K562 (cell line): ENCODE measurements at regions not wholly inside any gene's neighbourhood (a gene's known extent, or its start where the extent isn't known, plus 50 kb on each side); places are given as distances from the start of the nearest gene placed in this dataset.
A peak's percentile ranks its signal among the peaks of the same experiment; 100 is the strongest.

ENCODE experiments used
- ATAC-seq: fragments of 200-7000 bp; cut with Tn5 transposase; 3 replicates; pipeline ENCODE4 v1.9.1; 2020; ENCODE audit warnings: moderate library complexity
- BruUV-seq: library from RNA; stranded (reverse); fragments of 400-500 nt; replicated peaks from 2 replicates; lab custom pipeline; 2021; lab: Mats Ljungman, UMichigan
- CTCF ChIA-PET: fragments of 300-600 bp; formaldehyde crosslinking; extraction: SDS; loops from one replicate; lab custom pipeline; 2021; ENCODE audit warnings: low intra/inter-chr PET ratio; lab: Yijun Ruan, JAX
- POLR2A ChIA-PET: fragments of 300-600, 350-650 bp; sonication (Branson Sonifier 250); formaldehyde crosslinking; extraction: SDS; loops from one replicate; lab custom pipeline; 2021; ENCODE audit warnings: antibody characterized with exemption, inconsistent platforms; lab: Yijun Ruan, JAX
- DNase-seq, 4 experiments: peaks; one replicate each; pipeline versions ENCODE4 v3.0.0 to v3.0.0-alpha.2; 2011 to 2018; ENCODE audit warnings: low spot score in 3 of 4, mixed read lengths in 3 of 4; ENCODE audit errors: extremely low read depth in 1 of 4
- FAIRE-seq: peaks from 2 replicates; lab custom pipeline; 2011; peaks lifted over from hg19 to GRCh38; lab: Jason Lieb, UNC
- H2AFZ ChIP-seq: 2 replicates; pipeline ENCODE4 v1.6.0; 2011; ENCODE audit warnings: low read depth, low read length, control low read depth, inconsistent platforms
- H3K27ac ChIP-seq: fragments of 200-600 bp; 3 replicates; pipeline ENCODE4 v1.8.0; 2011; ENCODE audit warnings: low read depth, mild to moderate bottlenecking, control low read depth, inconsistent platforms, low read length, moderate library complexity, mixed read lengths; ENCODE audit errors: extremely low read depth
- H3K27me3 ChIP-seq, 2 experiments: fragments of 300-600 bp in 1 of 2; 2 replicates in 1 of 2; 3 replicates in 1 of 2; pipeline versions ENCODE4 v1.6.0 to v1.8.0; 2011; ENCODE audit warnings: inconsistent platforms in 2 of 2, low read length in 2 of 2, mild to moderate bottlenecking in 1 of 2, mixed read lengths in 1 of 2, moderate library complexity in 1 of 2; ENCODE audit not compliant: control insufficient read depth in 2 of 2, insufficient read depth in 2 of 2
- H3K36me3 ChIP-seq: fragments of 300-600 bp; 3 replicates; pipeline ENCODE4 v1.8.0; 2011; ENCODE audit warnings: mild to moderate bottlenecking, low read length, inconsistent platforms; ENCODE audit not compliant: control insufficient read depth, insufficient read depth
- H3K4me1 ChIP-seq, 2 experiments: fragments of 200-600 bp in 1 of 2; replicated peaks in 1 of 2; 2 replicates in 1 of 2; 3 replicates in 1 of 2; pipeline versions ENCODE4 v1.5.1 to v1.8.0; 2011; ENCODE audit warnings: inconsistent platforms in 2 of 2, low read length in 2 of 2, mild to moderate bottlenecking in 1 of 2, mixed read lengths in 1 of 2, moderate library complexity in 1 of 2; ENCODE audit not compliant: control insufficient read depth in 2 of 2, insufficient read depth in 2 of 2
- H3K4me2 ChIP-seq: 2 replicates; pipeline ENCODE4 v1.6.1; 2011; ENCODE audit warnings: low read length, control low read depth, inconsistent platforms, mixed read lengths; ENCODE audit not compliant: insufficient read depth
- H3K4me3 ChIP-seq: fragments of 200-600 bp; sonication (generic), shearing (Covaris generic); 2 replicates; pipeline ENCODE4 v1.5.1; 2016; ENCODE audit warnings: control low read depth, inconsistent platforms
- H3K79me2 ChIP-seq: fragments of 200-600 bp; 3 replicates; pipeline ENCODE4 v1.8.0; 2011; ENCODE audit warnings: low read length, inconsistent platforms; ENCODE audit not compliant: control insufficient read depth, insufficient read depth
- H3K9ac ChIP-seq, 2 experiments: 2 replicates each; pipeline versions ENCODE4 v1.6.0 to v1.6.1; 2011; ENCODE audit warnings: low read depth in 2 of 2, low read length in 2 of 2, control low read depth in 1 of 2, inconsistent platforms in 1 of 2, mild to moderate bottlenecking in 1 of 2, mixed read lengths in 1 of 2; ENCODE audit not compliant: insufficient read depth in 1 of 2
- H3K9me1 ChIP-seq: one replicate; pipeline ENCODE4 v1.6.0; 2011; ENCODE audit warnings: inconsistent platforms, mild to moderate bottlenecking, low read length, moderate library complexity; ENCODE audit not compliant: control insufficient read depth, insufficient read depth
- H3K9me3 ChIP-seq: replicated peaks from 2 replicates; pipeline ENCODE4 v1.5.1; 2011; ENCODE audit warnings: low read depth, low read length, inconsistent platforms; ENCODE audit not compliant: control insufficient read depth, insufficient read depth
- H4K20me1 ChIP-seq: replicated peaks from 2 replicates; pipeline ENCODE4 v1.6.1; 2011; ENCODE audit warnings: low read length, inconsistent platforms, mixed read lengths; ENCODE audit not compliant: control insufficient read depth, insufficient read depth
- CBX1 ChIP-seq: sonication (generic); IDR thresholded peaks from 2 replicates; pipeline ENCODE4 v1.6.1; 2016; ENCODE audit warnings: antibody characterized with exemption, low read depth, mild to moderate bottlenecking
- CBX3 ChIP-seq, 2 experiments: IDR thresholded peaks; 1 replicate in 1 of 2; 2 replicates in 1 of 2; pipeline ENCODE4 v1.6.1; 2012; ENCODE audit warnings: inconsistent platforms in 2 of 2, low read length in 2 of 2, borderline replicate concordance in 1 of 2, control low read depth in 1 of 2
- CREM ChIP-seq: IDR thresholded peaks from 2 replicates; pipeline ENCODE4 v1.6.1; 2014; ENCODE audit warnings: antibody characterized with exemption, low read depth
- EHMT2 ChIP-seq: fragments of 450-650 bp; IDR thresholded peaks from 2 replicates; pipeline ENCODE4 v1.6.1; 2018; ENCODE audit warnings: antibody characterized with exemption
- MTA3 ChIP-seq: fragments of 450-650 bp; formaldehyde crosslinking; IDR thresholded peaks from 2 replicates; pipeline ENCODE4 v1.6.1; 2017; ENCODE audit warnings: mild to moderate bottlenecking, borderline replicate concordance
- PHF8 ChIP-seq: fragments of 200-600 bp; sonication (generic); IDR thresholded peaks from 2 replicates; pipeline ENCODE4 v1.6.1; 2012; ENCODE audit warnings: mixed run types, mild to moderate bottlenecking, inconsistent platforms, low read length, moderate library complexity, borderline replicate concordance
- SMARCA4 ChIP-seq: fragments of 450-650 bp; IDR thresholded peaks from 2 replicates; pipeline ENCODE4 v1.6.1; 2016
- YY1 ChIP-seq, 3 experiments: IDR thresholded peaks; 2 replicates each; pipeline ENCODE4 v1.6.1; 2011; ENCODE audit warnings: low read length in 2 of 3, mild to moderate bottlenecking in 2 of 3, moderate library complexity in 2 of 3, borderline replicate concordance in 1 of 3, control low read depth in 1 of 3, low read depth in 1 of 3; ENCODE audit not compliant: insufficient read depth in 3 of 3, insufficient replicate concordance in 2 of 3, control insufficient read depth in 1 of 3, insufficient read length in 1 of 3; ENCODE audit errors: extremely low read depth in 1 of 3
- ZNF274 ChIP-seq: IDR thresholded peaks from 2 replicates; pipeline ENCODE4 v1.6.1; 2011; ENCODE audit warnings: low read depth, mild to moderate bottlenecking, low read length, moderate library complexity, borderline replicate concordance
- WGBS: fragments of 100-300 bp; shearing (Covaris generic); methylation state at CpG from one replicate; pipeline ENCODE4 v1.1.6; 2016; ENCODE audit warnings: low coverage, mixed read lengths; ENCODE audit not compliant: insufficient coverage; ENCODE audit errors: missing lambda C conversion rate; 5-methylcytosine and 5-hydroxymethylcytosine counted together
- in situ Hi-C: fragments of 300-500 bp; cut with MboI; formaldehyde crosslinking; loops from 4 replicates; pipeline ENCODE4 v1.15.0; 2018; ENCODE audit warnings: inconsistent platforms, mixed read lengths
- intact Hi-C: fragments of 100-400 bp; cut with micrococcal nuclease; formaldehyde crosslinking; loops from 2 replicates; pipeline ENCODE4 v1.14.2; 2022
- TF ChIP-seq, protein P1 (sequence below), 3 experiments: IDR thresholded peaks in 2 of 3; conservative IDR thresholded peaks in 1 of 3; 2 replicates each; pipeline ENCODE4 v1.5.1; 2011 to 2012; ENCODE audit warnings: low read length in 3 of 3, mild to moderate bottlenecking in 3 of 3, control low read depth in 2 of 3, improper control_type of control experiment in 1 of 3, inconsistent platforms in 1 of 3, low read depth in 1 of 3, mixed read lengths in 1 of 3, moderate library complexity in 1 of 3; ENCODE audit not compliant: insufficient read depth in 2 of 3
- TF ChIP-seq, protein P2 (sequence below): fragments of 450-650 bp; IDR thresholded peaks from 2 replicates; pipeline ENCODE4 v1.6.1; 2017; ENCODE audit warnings: mild to moderate bottlenecking, moderate library complexity
- TF ChIP-seq, protein P3 (sequence below): fragments of 250-450 bp; sonication (Bioruptor Pico); IDR thresholded peaks from 2 replicates; pipeline ENCODE4 v1.5.0; 2020; ENCODE audit warnings: mild to moderate bottlenecking
- TF ChIP-seq, protein P4 (sequence below): fragments of 250-450 bp; sonication (Bioruptor Pico); IDR thresholded peaks from 2 replicates; pipeline ENCODE4 v1.5.0; 2021
- TF ChIP-seq, protein P5 (sequence below): fragments of 450-650 bp; IDR thresholded peaks from one replicate; pipeline ENCODE4 v1.6.1; 2018; ENCODE audit warnings: mild to moderate bottlenecking, moderate library complexity; ENCODE audit not compliant: partially characterized antibody

DNA sequence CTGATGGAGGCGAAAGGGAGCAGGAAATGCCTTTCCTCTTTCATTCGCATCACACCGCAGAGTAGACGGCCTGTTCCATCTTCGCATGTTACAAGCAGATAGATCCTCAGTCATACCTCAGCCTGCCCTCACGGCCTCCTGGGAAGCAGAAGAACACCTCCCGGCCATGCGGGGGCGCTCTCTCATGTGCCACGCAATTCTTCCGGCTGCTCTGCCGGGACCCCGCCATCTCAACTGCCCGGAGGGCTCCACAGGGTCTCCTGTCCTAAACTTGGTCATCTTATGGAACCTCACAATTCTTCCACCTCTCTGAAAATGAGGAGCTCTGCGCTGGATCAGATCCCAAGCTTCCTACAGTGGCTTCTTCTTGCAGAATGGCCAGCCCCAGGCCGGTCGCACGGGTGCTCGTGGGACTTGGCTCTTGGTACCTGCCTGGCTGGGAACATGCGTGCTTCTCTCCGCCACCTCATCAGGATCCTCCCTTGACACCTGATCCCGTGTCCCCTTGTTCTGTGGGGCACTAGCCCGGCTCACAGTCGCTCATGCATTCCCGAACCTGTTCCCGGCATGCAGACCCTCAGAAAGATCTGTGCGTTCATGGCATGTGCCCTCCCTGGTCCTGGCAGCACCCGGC lies 262.8 kb upstream of the SHH start:
- Histone ChIP-seq H3K9me3 (no peaks in the 10 kb centered on the region), H3K79me2 (no peaks in the 10 kb centered on the region), H3K36me3 (no peaks in the 10 kb centered on the region), H3K9ac (peak overlapping the region in 1 of 2 experiments; percentile 53; a peak in 3 of 4 replicates), H2AFZ (peak overlapping the region; percentile 91), H3K4me1 (peaks cover 0 to 6% of the 10 kb centered on the region in 2 experiments; a peak in 2 of 5 replicates), H3K27me3 (peaks cover 20 to 66% of the 10 kb centered on the region in 2 experiments; a peak in 4 of 5 replicates), H3K4me3 (peak overlapping the region; percentile 44), H3K27ac (no peak overlapping the region; the same call in 2 of the 3 replicates), H3K4me2 (peak overlapping the region; percentile 81), H3K9me1 (no peaks in the 10 kb centered on the region), H4K20me1 (no peaks in the 10 kb centered on the region)
- FAIRE-seq = peak; percentile 71
- WGBS = 12% methylated on average over 28 of the region's 28 CpGs
- peak; percentile 58 to 71 (median 69) for DNase-seq
- POLR2A ChIA-PET = no interaction called here
- no TSS peak for BruUV-seq
- intact Hi-C loops = no loop called here
- in situ Hi-C loops = loop anchor here (10.0 kb wide), 1 partner anchor 380 kb away; no protein-coding TSS in a partner anchor
- CTCF ChIA-PET = no interaction called here
- ATAC-seq = peak; percentile 97
- TF ChIP-seq YY1 (IDR thresholded peaks at IDR 0.05; ENCODE audit: borderline replicate concordance in 1 of 3, control insufficient read depth in 1 of 3, extremely low read depth in 1 of 3, insufficient read depth in 3 of 3, insufficient read length in 1 of 3, insufficient replicate concordance in 2 of 3, low read depth in 1 of 3, low read length in 2 of 3) (peak in 1 of 3 experiments; percentile 11), CBX1 (0 out of 2 replicates have a peak, but pooled peaks have one; percentile 27), EHMT2 (peak; percentile 62; the same call in 1 of the 2 replicates), SMARCA4 (no peak), CREM (peak; percentile 65), CBX3 (IDR thresholded peaks at IDR 0.05; ENCODE audit: borderline replicate concordance in 1 of 2, low read length in 2 of 2) (0 out of 3 replicates have a peak, but pooled peaks of 1 of the 2 experiments have one; percentile 49), PHF8 (peak; percentile 23; the same call in 1 of the 2 replicates), ZNF274 (no peak), MTA3 (peak; percentile 62; the same call in 1 of the 2 replicates)
- TF ChIP-seq, protein P1, sequence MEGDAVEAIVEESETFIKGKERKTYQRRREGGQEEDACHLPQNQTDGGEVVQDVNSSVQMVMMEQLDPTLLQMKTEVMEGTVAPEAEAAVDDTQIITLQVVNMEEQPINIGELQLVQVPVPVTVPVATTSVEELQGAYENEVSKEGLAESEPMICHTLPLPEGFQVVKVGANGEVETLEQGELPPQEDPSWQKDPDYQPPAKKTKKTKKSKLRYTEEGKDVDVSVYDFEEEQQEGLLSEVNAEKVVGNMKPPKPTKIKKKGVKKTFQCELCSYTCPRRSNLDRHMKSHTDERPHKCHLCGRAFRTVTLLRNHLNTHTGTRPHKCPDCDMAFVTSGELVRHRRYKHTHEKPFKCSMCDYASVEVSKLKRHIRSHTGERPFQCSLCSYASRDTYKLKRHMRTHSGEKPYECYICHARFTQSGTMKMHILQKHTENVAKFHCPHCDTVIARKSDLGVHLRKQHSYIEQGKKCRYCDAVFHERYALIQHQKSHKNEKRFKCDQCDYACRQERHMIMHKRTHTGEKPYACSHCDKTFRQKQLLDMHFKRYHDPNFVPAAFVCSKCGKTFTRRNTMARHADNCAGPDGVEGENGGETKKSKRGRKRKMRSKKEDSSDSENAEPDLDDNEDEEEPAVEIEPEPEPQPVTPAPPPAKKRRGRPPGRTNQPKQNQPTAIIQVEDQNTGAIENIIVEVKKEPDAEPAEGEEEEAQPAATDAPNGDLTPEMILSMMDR (IDR thresholded peaks at IDR 0.05 in 2 of 3, conservative IDR thresholded peaks at IDR 0.05 in 1 of 3; ENCODE audit: insufficient read depth in 2 of 3, low read depth in 1 of 3, low read length in 3 of 3) = peak; percentile 66 to 86 (median 72)
- TF ChIP-seq, protein P2, sequence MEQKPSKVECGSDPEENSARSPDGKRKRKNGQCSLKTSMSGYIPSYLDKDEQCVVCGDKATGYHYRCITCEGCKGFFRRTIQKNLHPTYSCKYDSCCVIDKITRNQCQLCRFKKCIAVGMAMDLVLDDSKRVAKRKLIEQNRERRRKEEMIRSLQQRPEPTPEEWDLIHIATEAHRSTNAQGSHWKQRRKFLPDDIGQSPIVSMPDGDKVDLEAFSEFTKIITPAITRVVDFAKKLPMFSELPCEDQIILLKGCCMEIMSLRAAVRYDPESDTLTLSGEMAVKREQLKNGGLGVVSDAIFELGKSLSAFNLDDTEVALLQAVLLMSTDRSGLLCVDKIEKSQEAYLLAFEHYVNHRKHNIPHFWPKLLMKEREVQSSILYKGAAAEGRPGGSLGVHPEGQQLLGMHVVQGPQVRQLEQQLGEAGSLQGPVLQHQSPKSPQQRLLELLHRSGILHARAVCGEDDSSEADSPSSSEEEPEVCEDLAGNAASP = no peak
- TF ChIP-seq, protein P3, sequence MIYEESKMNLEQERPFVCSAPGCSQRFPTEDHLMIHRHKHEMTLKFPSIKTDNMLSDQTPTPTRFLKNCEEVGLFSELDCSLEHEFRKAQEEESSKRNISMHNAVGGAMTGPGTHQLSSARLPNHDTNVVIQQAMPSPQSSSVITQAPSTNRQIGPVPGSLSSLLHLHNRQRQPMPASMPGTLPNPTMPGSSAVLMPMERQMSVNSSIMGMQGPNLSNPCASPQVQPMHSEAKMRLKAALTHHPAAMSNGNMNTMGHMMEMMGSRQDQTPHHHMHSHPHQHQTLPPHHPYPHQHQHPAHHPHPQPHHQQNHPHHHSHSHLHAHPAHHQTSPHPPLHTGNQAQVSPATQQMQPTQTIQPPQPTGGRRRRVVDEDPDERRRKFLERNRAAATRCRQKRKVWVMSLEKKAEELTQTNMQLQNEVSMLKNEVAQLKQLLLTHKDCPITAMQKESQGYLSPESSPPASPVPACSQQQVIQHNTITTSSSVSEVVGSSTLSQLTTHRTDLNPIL (CRISPR knock-in tag) = no peak
- TF ChIP-seq, protein P4, sequence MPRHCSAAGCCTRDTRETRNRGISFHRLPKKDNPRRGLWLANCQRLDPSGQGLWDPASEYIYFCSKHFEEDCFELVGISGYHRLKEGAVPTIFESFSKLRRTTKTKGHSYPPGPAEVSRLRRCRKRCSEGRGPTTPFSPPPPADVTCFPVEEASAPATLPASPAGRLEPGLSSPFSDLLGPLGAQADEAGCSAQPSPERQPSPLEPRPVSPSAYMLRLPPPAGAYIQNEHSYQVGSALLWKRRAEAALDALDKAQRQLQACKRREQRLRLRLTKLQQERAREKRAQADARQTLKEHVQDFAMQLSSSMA (CRISPR knock-in tag) = no peak
- TF ChIP-seq, protein P5, sequence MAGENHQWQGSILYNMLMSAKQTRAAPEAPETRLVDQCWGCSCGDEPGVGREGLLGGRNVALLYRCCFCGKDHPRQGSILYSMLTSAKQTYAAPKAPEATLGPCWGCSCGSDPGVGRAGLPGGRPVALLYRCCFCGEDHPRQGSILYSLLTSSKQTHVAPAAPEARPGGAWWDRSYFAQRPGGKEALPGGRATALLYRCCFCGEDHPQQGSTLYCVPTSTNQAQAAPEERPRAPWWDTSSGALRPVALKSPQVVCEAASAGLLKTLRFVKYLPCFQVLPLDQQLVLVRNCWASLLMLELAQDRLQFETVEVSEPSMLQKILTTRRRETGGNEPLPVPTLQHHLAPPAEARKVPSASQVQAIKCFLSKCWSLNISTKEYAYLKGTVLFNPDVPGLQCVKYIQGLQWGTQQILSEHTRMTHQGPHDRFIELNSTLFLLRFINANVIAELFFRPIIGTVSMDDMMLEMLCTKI = no peak
